ENCODE measurements at regions not wholly inside any gene's neighbourhood (a gene's known extent, or its start where the extent isn't known, plus 50 kb on each side); places are given as distances from the start of the nearest gene placed in this dataset.

GRCh38 chr10:124300224-124300623 is 118.5 kb downstream of the OAT start:
- RAD21 ChIA-PET (ENCODE audit: low non-redundant PET in 1 of 2, low total read pairs in 2 of 2, uncharacterized antibody in 2 of 2, unreplicated experiment in 2 of 2): no interaction called here

More at GRCh38 chr10:124300224-124300623, 118.5 kb downstream of the OAT start:
- Histone ChIP-seq H3K4me3 (replicated peaks in 1 of 2; ENCODE audit: low read depth in 1 of 2, low read length in 2 of 2) (no peak overlapping the region), H3K4me1 (ENCODE audit: control insufficient read depth in 1 of 2, insufficient read depth in 2 of 2, low read length in 2 of 2) (no peaks in the 10 kb centered on the region), H2AFZ (ENCODE audit: low read depth, low read length, poor library complexity, severe bottlenecking) (no peak overlapping the region), H3K27me3 (ENCODE audit: insufficient read depth, low read length) (no peaks in the 10 kb centered on the region), H3K27ac (ENCODE audit: low read depth, low read length) (no peak overlapping the region), H3K9me3 (ENCODE audit: control insufficient read depth in 1 of 2, insufficient read depth in 1 of 2, low read depth in 1 of 2, low read length in 2 of 2) (peaks cover 15 to 16% of the 10 kb centered on the region in 2 experiments; a peak in 2 of 4 replicates), H3K9me2 (ENCODE audit: insufficient read depth) (no peaks in the 10 kb centered on the region), H3K4me2 (ENCODE audit: low read length) (no peak overlapping the region), H3K36me3 (ENCODE audit: control insufficient read depth in 1 of 2, insufficient read depth in 2 of 2, low read length in 2 of 2) (no peaks in the 10 kb centered on the region), H4K20me1 (ENCODE audit: insufficient read depth) (no peaks in the 10 kb centered on the region), H3K79me2 (ENCODE audit: insufficient read depth, low read length) (no peaks in the 10 kb centered on the region), H3K9ac (ENCODE audit: low read length) (no peak overlapping the region)
- ChIA-PET CTCF (no interaction called here), POLR2A (no interaction called here)
- TF ChIP-seq FOSL1 (IDR thresholded peaks at IDR 0.05; ENCODE audit: low read depth) (no peak), JUND (IDR thresholded peaks at IDR 0.05) (no peak), EZH2phosphoT487 (IDR thresholded peaks at IDR 0.05; ENCODE audit: borderline replicate concordance) (no peak), SRF (IDR thresholded peaks at IDR 0.05; ENCODE audit: low read depth) (no peak), CEBPB (IDR thresholded peaks at IDR 0.05; ENCODE audit: low read depth) (no peak), CTCF (IDR thresholded peaks at IDR 0.05 in 2 of 3, conservative IDR thresholded peaks at IDR 0.05 in 1 of 3; ENCODE audit: borderline replicate concordance in 1 of 3, insufficient read depth in 1 of 3, low read depth in 2 of 3, low read length in 2 of 3) (no peak), MAX (IDR thresholded peaks at IDR 0.05) (no peak), TCF7L2 (IDR thresholded peaks at IDR 0.05; ENCODE audit: borderline replicate concordance, extremely low read depth, insufficient read depth, insufficient read length) (no peak), SIN3A (IDR thresholded peaks at IDR 0.05; ENCODE audit: low read depth) (no peak), REST (IDR thresholded peaks at IDR 0.05; ENCODE audit: low read depth) (no peak)
- BruUV-seq (replicated peaks): no TSS peak
- ATAC-seq (no peak), DNase-seq (ENCODE audit: low read depth, low spot score) (no peak)
- intact Hi-C loops (cut with micrococcal nuclease): no loop called here
